Putamen (tissue), 1 donor: ENCODE measurements at regions not wholly inside any gene's neighbourhood (a gene's known extent, or its start where the extent isn't known, plus 50 kb on each side); places are given as distances from the start of the nearest gene placed in this dataset.

Experiments
- DNase-seq: peaks from one replicate; pipeline ENCODE4 v3.0.0-alpha.2; 2016; ENCODE audit warnings: low spot score

GRCh38 chr12:126512916-126513913 lies 1448.0 kb downstream of the AACS start:
- DNase-seq = no peak

GRCh38 chr12:126518596-126519200 lies 1453.5 kb downstream of the AACS start:
- no peak for DNase-seq

GRCh38 chr12:126519833-126520232 lies 1454.6 kb downstream of the AACS start:
- peak; percentile 8 for DNase-seq

- no peak for DNase-seq
Measured at GRCh38 chr12:126523891-126524290, 1458.7 kb downstream of the AACS start.

GRCh38 chr12:126534495-126534894 lies 1469.3 kb downstream of the AACS start:
- DNase-seq = no peak

- no peak for DNase-seq
Measured at GRCh38 chr12:126534942-126535341, 1469.7 kb downstream of the AACS start.

GRCh38 chr12:126535971-126536370 lies 1470.7 kb downstream of the AACS start:
- DNase-seq = no peak

- DNase-seq = no peak
Measured at GRCh38 chr12:126537961-126538530, 1472.8 kb downstream of the AACS start.

- DNase-seq = no peak
Measured at GRCh38 chr12:126538888-126539287, 1473.7 kb downstream of the AACS start.

- DNase-seq = no peak
Measured at GRCh38 chr12:126545411-126545810, 1480.2 kb downstream of the AACS start.

GRCh38 chr12:126547905-126548304 lies 1482.7 kb downstream of the AACS start:
- no peak for DNase-seq

GRCh38 chr12:126551869-126552268 lies 1486.6 kb downstream of the AACS start:
- no peak for DNase-seq

- no peak for DNase-seq
Measured at GRCh38 chr12:126554625-126555024, 1489.4 kb downstream of the AACS start.

- DNase-seq = no peak
Measured at GRCh38 chr12:126557659-126558058, 1492.4 kb downstream of the AACS start.

- no peak for DNase-seq
Measured at GRCh38 chr12:126558219-126558618, 1493.0 kb downstream of the AACS start.

GRCh38 chr12:126558810-126559209 lies 1493.6 kb downstream of the AACS start:
- DNase-seq = no peak

GRCh38 chr12:126567016-126567415 lies 1501.8 kb downstream of the AACS start:
- DNase-seq = no peak

GRCh38 chr12:126569706-126570105 lies 1504.5 kb downstream of the AACS start:
- DNase-seq = no peak

- no peak for DNase-seq
Measured at GRCh38 chr12:126570566-126570965, 1505.3 kb downstream of the AACS start.

- DNase-seq = no peak
Measured at GRCh38 chr12:126572170-126572569, 1506.9 kb downstream of the AACS start.

GRCh38 chr12:126581655-126582054 lies 1516.4 kb downstream of the AACS start:
- no peak for DNase-seq

GRCh38 chr12:126582231-126582630 lies 1517.0 kb downstream of the AACS start:
- no peak for DNase-seq
